Smooth muscle cell (in vitro differentiated cells): ENCODE measurements at regions not wholly inside any gene's neighbourhood (a gene's known extent, or its start where the extent isn't known, plus 50 kb on each side); places are given as distances from the start of the nearest gene placed in this dataset.

Experiments used
- DNase-seq: peaks from one replicate; lab custom pipeline; 2025; ENCODE audit not compliant: unreplicated experiment; lab: John Stamatoyannopoulos, UW
- H2AFZ ChIP-seq: fragments of 200-600 bp; sonication (generic); 2 replicates; pipeline ENCODE4 v1.6.0; 2016; ENCODE audit warnings: antibody characterized with exemption, low read depth, mild to moderate bottlenecking
- H3F3A ChIP-seq: fragments of 200-600 bp; sonication (generic); 2 replicates; pipeline ENCODE4 v1.6.0; 2017; ENCODE audit warnings: antibody characterized with exemption, low read depth
- H3K27ac ChIP-seq: fragments of 200-600 bp; sonication (generic); 2 replicates; pipeline ENCODE4 v1.5.1; 2016; ENCODE audit warnings: low read depth, mild to moderate bottlenecking
- H3K27me3 ChIP-seq: fragments of 200-600 bp; sonication (generic); 2 replicates; pipeline ENCODE4 v1.6.1; 2016; ENCODE audit warnings: low read depth, mild to moderate bottlenecking
- H3K36me3 ChIP-seq: fragments of 200-600 bp; sonication (generic); 2 replicates; pipeline ENCODE4 v1.5.1; 2016; ENCODE audit warnings: low read depth
- H3K4me1 ChIP-seq: fragments of 200-600 bp; sonication (generic); 2 replicates; pipeline ENCODE4 v1.5.1; 2016; ENCODE audit warnings: low read depth
- H3K4me2 ChIP-seq: fragments of 200-600 bp; sonication (generic); 2 replicates; pipeline ENCODE4 v1.6.0; 2016; ENCODE audit warnings: mild to moderate bottlenecking
- H3K4me3 ChIP-seq: fragments of 200-600 bp; sonication (generic); 2 replicates; pipeline ENCODE4 v1.5.1; 2016; ENCODE audit warnings: mild to moderate bottlenecking
- H3K79me2 ChIP-seq: fragments of 200-600 bp; sonication (generic); 2 replicates; pipeline ENCODE4 v1.6.0; 2016; ENCODE audit warnings: low read depth, mild to moderate bottlenecking
- H3K9ac ChIP-seq: fragments of 200-600 bp; sonication (generic); 2 replicates; pipeline ENCODE4 v1.6.0; 2016; ENCODE audit warnings: low read depth
- H3K9me3 ChIP-seq: fragments of 200-600 bp; sonication (generic); replicated peaks from 2 replicates; pipeline ENCODE4 v1.5.1; 2016; ENCODE audit warnings: low read depth
- H4K20me1 ChIP-seq: fragments of 200-600 bp; sonication (generic); 2 replicates; pipeline ENCODE4 v1.6.0; 2016; ENCODE audit warnings: low read depth
- CTCF ChIP-seq: fragments of 200-600 bp; sonication (generic); IDR thresholded peaks from 2 replicates; pipeline ENCODE4 v1.5.1; 2017; ENCODE audit warnings: borderline replicate concordance, mild to moderate bottlenecking, antibody characterized with exemption; ENCODE audit not compliant: insufficient read depth, poor library complexity, severe bottlenecking
- WGBS: methylation state at CpG from one replicate; pipeline ENCODE4 v1.1.7; 2016; ENCODE audit warnings: low lambda C conversion rate; 5-methylcytosine and 5-hydroxymethylcytosine counted together

- Histone ChIP-seq H3K4me2 (peak overlapping the region; percentile 92), H3K79me2 (no peaks in the 10 kb centered on the region), H3K27me3 (peaks cover 21% of the 10 kb centered on the region), H3K9me3 (no peaks in the 10 kb centered on the region), H3K4me1 (no peaks in the 10 kb centered on the region), H3K4me3 (peak overlapping the region; percentile 80), H3K9ac (no peak overlapping the region), H2AFZ (no peak overlapping the region), H3K36me3 (no peaks in the 10 kb centered on the region), H4K20me1 (no peaks in the 10 kb centered on the region), H3K27ac (no peak overlapping the region), H3F3A (no peaks in the 10 kb centered on the region)
- 82% methylated on average over 6 of the region's 6 CpGs for WGBS
- no peak for TF ChIP-seq CTCF
- DNase-seq = no peak
Observed at GRCh38 chr1:42034426-42034825, 115.7 kb upstream of the HIVEP3 start.

GRCh38 chr1:42033629-42034028, 114.9 kb upstream of the HIVEP3 start:
- 55% methylated on average over 1 of the region's 1 CpG for WGBS
- Histone ChIP-seq H3K27ac (no peak overlapping the region), H4K20me1 (no peaks in the 10 kb centered on the region), H3K4me3 (no peak overlapping the region), H3K36me3 (no peaks in the 10 kb centered on the region), H3K4me2 (no peak overlapping the region), H3K79me2 (no peaks in the 10 kb centered on the region), H3K9me3 (no peaks in the 10 kb centered on the region), H3K9ac (no peak overlapping the region), H3K27me3 (peaks cover 21% of the 10 kb centered on the region), H3F3A (no peaks in the 10 kb centered on the region), H2AFZ (no peak overlapping the region), H3K4me1 (no peaks in the 10 kb centered on the region)
- TF ChIP-seq CTCF = no peak
- DNase-seq = no peak

GRCh38 chr1:42017730-42018129, 99.0 kb upstream of the HIVEP3 start:
- no peak overlapping the region for H3K9ac ChIP-seq
- no peaks in the 10 kb centered on the region for H3K9me3 ChIP-seq
- H3K27ac ChIP-seq = no peak overlapping the region
- H3K4me1 ChIP-seq = no peaks in the 10 kb centered on the region
- no peak for TF ChIP-seq CTCF
- H4K20me1 ChIP-seq = no peaks in the 10 kb centered on the region
- H2AFZ ChIP-seq = no peak overlapping the region
- no peaks in the 10 kb centered on the region for H3F3A ChIP-seq
- no peaks in the 10 kb centered on the region for H3K36me3 ChIP-seq
- peaks cover 17% of the 10 kb centered on the region for H3K27me3 ChIP-seq
- WGBS = 94% methylated on average over 3 of the region's 3 CpGs
- no peak for DNase-seq
- no peaks in the 10 kb centered on the region for H3K79me2 ChIP-seq
- no peak overlapping the region for H3K4me2 ChIP-seq
- no peak overlapping the region for H3K4me3 ChIP-seq

GRCh38 chr1:42017259-42017658, 98.5 kb upstream of the HIVEP3 start:
- Histone ChIP-seq H2AFZ (no peak overlapping the region), H4K20me1 (no peaks in the 10 kb centered on the region), H3K27me3 (peaks cover 14% of the 10 kb centered on the region), H3K36me3 (no peaks in the 10 kb centered on the region), H3K4me3 (no peak overlapping the region), H3K27ac (no peak overlapping the region), H3F3A (no peaks in the 10 kb centered on the region), H3K9ac (no peak overlapping the region), H3K9me3 (no peaks in the 10 kb centered on the region), H3K79me2 (no peaks in the 10 kb centered on the region), H3K4me1 (no peaks in the 10 kb centered on the region), H3K4me2 (no peak overlapping the region)
- no peak for TF ChIP-seq CTCF
- WGBS = 78% methylated on average over 2 of the region's 2 CpGs
- DNase-seq = no peak
